ENCODE measurements at regions not wholly inside any gene's neighbourhood (a gene's known extent, or its start where the extent isn't known, plus 50 kb on each side); places are given as distances from the start of the nearest gene placed in this dataset.

DNA sequence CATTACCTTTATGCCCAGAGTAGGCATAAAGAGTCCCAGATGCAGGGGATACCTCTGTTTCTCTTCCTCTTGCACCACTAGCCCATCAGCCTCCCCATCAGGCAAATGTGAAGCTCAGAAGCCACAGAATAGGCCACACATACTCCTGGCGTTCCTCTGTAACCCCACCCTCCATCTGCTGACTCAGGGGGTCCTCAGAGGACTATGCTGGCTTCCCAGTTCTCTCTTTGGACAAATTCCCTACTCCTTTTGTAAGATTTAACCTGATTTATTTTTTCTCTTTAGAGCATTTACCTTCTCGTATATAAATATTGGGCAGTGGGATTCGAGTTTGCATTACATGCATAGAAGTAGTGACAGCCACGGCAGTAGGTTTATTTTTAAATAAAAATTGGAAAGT is 262.3 kb upstream of the CADM1 start:
- DNase-seq (ENCODE audit: low spot score), result no peak

DNA sequence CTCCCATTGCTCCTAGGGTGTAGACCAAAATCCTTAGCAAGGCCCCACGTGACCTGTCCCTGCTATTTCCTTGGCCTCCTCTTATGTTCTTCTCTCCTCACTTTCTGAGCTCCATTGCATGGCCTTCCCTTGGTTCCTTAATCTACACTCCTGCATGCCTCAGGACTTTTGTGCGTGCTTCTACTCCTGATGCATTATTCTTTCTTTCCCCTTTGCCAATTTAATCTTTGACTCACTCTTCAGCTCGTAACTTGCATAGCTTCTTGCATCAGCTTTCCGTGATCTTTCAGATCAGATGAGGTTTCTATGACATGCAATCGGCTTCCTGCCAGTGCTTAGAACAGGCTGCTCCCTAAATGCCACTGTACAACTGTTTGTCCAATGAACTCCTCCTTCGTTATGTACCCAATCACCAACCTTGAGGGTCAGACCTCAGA is 261.6 kb upstream of the CADM1 start:
- no peak for DNase-seq (ENCODE audit: low spot score)

DNA sequence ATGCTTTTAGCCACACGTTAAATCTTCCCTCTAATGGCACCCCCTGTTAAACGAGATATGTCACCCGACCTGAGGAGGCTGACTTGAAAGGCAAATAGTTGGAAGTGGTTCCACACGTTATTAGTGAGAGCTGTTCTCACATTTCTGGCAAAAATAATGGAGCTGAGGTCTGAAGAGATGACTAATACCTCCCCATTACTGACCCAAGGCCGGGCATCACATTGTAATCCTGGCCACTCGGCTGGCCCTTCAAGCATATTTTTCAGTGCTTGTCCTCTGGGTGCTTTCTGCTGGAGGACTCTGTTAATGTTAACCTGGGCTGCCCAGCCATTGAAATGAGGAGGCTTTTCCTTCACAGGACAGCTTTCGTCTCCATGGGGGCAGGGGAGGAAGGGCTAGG is 260.0 kb upstream of the CADM1 start:
- DNase-seq (ENCODE audit: low spot score), result no peak

DNA sequence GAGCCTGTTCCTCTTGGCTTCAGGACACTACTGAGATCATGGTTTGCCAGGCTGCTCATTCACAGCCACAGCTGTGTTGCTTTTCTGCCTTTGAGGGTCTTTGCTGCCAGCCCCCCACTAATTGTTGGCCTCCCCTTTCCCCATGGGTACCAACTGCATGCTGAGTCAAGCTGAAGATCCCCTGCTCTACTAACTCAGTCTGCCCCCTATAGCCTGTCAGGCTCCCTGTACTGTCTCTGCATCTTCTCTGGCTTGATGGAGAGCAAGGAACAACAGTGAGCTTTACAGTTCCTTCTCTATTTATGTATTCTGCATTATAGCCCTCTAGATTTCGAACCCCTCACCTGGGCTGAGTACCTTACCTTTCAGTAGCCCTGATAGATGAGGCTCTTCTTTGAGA is 257.6 kb upstream of the CADM1 start:
- DNase-seq (ENCODE audit: low spot score), result no peak

DNA sequence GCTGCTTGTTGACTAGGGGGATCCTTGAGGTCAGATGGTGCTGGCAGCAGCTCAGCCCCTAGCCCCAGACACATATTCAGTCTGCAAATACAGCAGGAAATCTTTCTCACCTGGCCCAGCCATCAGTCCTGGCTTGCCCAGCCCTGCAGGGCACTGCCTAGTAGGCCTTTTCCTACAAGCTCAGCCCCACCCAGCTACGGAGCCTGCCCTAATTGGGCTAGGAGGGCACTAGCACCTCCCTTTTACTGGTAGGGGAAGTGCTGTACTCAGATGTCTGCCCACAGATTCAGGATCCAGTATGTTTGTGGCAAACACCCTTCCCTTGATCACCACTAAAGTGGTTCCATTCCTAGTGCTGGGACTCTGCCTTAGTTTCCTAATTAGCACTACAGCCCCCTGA is 257.1 kb upstream of the CADM1 start:
- no peak for DNase-seq (ENCODE audit: low spot score)

DNA sequence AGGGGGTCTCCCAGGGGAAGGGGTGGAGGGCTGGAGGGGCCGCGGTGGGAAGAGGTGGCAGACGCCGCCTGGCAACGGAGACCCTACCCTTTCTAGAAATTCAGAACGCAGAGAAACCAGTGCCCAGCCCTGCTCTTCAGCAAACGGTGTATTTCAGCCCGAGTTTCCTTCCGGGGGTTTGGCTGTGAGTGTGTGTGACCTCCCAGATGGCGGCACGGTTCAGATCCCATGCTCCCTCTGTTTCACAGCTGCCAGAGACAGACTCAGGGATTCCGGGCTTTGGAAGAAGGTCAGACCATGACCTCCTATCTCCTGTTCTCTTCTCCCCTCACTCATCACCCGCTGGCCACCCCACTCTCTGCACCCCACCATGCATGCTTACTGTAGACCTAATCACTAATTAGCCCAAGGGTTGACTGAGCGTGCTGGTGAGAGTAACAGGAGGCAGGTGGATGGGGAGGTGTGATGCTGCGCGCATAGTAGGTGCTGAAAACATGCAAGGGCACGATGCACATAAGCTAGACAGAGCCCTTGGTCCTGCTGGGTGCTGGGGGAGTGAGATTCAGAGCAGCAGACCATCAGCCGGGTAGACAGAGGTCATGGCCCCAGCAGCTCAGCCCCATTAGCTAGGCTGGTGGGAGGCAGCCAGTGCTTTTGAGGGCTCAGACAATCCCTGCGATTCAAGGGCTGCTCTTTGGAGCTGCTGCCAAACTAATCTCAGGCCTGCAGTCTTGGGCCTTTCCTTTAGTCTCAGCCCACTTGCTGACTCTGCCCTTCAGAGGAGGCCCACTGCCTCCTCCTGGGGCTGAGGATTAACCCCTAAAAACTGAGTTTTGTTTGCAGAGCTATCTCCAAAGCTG is 256.5 kb upstream of the CADM1 start:
- DNase-seq (ENCODE audit: low spot score), result no peak

DNA sequence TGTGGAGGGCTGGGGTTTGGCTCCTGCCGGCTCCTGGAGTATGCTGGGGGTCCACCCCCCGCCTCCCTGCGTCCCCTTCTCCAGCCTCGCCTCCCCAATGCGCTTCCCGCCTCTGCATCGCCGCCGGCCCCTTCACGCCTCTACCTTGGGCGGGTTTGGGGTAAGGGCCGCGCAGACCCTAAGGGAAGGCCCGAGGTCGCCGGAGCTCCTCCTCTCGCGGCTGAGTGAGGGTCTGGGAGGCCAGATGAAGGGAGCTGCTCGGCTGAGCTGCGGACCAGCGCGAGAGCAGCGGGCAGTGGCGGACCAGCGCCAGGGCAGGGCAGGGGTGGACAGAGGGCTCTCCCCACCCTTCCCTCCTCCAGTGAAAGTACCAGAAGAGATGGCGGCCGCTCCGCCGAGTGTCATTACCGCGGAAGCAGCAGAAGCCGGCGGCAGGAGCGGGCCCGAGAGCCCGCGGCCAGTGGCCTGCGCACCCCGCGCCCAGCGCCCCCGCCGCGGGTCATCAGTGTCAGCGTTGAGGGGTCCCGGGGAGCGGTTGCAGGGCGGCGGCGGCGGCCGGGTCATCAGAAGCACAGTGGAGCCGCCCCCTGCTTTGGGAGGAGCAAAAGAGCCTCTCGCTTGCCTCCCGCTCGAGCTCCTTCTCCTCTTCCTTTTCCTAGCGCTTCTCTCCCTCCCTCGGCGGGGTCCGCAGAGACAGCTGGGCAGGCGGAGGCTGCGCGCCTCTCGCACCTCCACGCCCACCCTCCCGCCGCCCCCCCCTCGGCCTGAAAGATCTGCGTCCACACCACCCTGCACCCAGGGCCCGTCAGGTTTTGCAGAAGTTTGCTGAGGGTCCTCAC is 255.6 kb upstream of the CADM1 start:
- no peak for DNase-seq (ENCODE audit: low spot score)

DNA sequence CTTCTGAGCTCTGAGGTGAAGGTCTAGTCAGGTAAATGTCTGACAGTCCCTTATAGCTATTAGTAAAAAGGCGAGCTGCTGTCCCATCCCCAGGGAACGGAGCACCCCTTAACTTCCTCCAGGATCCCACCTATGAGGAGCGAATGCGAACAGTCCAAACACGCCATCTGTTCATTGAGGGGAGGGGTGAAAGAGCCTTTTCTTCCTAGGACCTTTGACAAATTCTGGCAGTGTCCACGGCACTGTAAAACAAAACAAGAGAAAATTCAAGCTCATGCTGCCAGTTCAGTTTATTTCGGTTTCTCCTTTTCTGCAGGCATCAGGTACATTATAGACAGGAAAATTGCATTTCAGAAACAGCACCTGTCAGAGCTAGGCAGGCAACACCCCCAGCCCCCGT is 253.8 kb upstream of the CADM1 start:
- no peak for DNase-seq (ENCODE audit: low spot score)

DNA sequence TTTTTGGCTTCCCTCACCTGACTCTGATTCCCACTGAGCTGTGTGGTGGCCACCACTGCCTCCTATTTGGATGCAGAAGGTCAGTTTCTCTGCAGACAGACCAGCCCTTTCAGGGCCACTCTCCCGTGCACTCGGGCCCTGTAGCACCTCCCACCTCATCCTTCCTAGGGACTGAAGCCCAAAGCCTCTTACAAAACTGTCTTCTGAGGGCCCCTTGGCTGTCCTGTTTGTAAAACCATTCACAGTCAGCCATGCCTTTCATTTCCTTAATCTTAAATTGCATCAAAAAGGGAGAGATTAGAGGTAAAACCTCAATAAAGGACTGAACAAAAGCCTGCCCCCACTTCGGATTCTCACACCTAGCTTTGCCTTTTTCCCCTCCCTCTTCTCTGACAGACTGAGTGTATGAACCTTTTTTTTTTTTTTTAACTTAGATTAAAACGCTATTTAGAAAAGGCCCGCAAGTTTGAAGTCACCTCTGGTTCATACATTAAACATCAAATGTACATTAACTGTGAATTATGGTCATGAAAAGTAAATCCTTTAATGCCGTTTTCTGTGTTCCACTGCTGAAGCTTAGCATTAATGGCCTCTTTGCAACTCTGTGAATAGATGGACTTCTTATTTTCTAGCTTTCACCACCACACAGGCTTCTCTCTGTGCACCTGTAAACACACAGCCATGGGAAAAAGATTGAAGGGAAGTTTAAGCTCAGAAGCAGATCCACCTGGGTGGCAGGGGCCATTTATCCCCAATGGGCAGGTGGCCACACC is 247.2 kb upstream of the CADM1 start:
- no peak for DNase-seq (ENCODE audit: low spot score)

DNA sequence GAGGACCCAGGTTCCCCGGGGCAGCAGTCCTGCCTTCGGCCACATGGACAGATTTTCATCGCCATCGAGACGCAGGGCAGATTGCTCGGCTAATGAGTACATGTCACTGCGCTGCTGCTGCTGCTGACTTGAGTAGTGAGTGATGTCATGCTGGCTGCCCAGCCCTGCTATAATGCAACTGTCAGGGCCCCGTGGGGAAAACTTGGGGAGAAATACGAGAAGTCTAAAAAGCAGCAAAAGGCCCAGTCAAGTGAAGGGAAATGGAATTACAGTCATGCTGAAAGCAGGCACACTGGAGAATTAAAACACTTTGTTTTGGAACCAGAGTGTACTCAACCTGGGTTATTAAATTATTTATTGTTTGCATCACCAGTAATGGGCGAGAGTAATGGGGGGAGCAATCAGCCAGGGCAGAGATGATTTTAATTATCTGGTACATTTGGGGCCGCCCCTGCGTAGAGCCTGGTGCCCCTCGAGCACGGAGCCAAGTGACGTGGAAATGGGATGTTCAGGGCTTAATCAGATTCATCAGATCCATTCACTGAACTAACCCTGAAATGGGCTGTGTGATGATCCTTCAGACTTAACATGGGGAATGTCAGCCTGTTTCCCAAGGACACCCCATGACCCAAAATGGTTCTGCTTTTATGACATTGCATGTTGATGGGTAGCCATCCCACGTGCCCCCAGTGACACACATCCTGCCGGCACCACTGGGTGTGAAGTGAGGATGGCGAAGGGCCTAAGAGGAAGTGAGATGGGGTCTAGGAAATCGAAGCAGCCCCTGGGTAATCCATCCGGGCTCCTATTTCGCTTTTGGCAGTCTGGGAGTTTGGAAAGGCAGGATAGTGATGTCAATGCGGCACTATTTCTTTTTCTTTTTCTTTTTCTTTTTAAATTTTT is 241.6 kb upstream of the CADM1 start:
- no peak for DNase-seq (ENCODE audit: low spot score)

DNA sequence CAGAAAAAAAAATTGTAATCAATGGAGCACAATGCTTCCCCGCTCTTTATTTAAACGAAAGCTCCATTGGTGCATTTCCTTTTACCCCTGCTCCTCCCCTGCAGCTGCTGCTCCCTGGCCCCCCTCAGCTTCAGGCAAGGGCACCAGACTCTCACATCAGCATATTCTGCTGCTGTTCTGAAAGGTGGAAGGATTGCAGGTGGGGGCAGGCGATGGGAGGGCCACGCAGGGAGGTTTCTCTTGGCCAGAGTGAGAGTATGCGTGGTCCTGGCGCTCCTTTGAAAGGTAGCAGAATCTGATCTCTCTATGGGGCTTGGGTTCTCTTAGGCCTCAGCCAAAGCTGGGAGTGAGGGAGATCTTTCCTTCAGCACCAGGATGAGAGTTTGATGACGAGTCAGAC is 240.9 kb upstream of the CADM1 start:
- no peak for DNase-seq (ENCODE audit: low spot score)

DNA sequence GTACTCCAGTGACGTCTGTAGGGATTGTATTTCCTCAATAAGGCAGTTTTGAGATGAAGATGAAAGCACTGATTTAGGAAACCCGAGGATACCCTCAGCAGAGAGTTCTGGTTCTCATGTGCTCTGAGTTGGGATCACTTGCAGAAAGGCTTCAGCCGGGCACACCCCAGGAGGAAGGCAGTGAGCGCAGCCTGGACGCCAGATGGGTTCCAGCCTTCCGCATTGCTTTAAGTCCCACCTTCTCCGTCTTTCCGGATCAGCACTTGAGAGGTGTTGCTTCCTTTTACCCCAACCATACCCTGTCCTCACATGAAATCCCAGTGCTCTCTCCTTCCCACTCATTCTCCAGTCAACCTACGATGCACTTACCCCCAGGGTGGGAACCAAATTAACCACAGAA is 239.5 kb upstream of the CADM1 start:
- no peak for DNase-seq (ENCODE audit: low spot score)

DNA sequence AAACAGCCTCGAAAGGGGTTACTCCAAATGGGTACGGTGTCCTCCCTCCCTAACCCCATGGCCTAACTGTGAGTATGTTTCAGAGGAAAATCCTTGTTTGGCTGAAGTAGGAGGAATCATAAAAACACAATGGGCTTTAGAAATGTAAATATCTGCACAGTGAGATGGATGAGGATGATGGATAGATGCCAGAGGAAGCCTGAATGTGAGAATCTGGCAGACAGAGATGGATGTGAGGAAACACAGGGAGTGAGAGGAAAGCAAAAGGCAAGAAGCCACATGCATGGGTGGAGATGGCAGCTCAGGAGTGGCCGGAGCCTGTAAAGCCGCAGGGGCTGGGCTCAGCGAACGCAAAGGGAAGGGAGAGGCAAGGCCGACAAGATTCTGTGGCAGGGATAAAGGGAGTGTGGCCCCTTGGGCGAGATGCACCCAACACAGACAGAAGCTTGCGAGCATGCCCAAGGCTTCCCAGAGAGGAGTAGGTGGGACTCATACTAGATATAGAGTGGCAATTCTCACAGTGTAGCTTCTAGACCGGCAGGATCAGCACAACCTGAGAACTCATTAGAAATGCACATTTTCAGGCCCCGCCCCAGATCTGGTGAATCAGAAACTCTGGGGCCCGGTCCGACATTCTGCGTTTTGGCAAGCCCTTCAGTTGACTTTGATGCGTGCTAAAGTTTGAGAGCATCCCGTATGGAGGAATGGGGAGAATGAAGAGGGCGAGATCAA is 237.3 kb upstream of the CADM1 start:
- DNase-seq (ENCODE audit: low spot score), result no peak

DNA sequence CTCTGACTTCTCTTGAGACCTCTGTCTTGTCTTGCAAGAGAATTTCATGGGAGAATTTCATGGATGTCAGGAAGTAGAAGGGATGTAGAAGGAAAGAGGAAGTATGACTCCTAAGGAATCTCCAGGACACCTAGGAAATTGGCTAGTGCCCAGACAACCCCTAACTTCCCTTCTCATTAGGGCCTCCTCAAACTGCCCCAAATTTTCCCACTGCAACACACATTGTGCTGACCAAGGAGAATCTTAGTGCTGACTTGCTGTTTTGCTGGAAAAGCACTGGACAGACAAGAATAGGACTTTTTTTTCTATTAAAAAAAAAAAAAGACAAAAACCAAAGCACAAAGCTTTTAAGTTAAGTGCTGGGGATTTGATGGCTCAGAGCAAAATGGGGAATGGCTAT is 236.1 kb upstream of the CADM1 start:
- no peak for DNase-seq (ENCODE audit: low spot score)

DNA sequence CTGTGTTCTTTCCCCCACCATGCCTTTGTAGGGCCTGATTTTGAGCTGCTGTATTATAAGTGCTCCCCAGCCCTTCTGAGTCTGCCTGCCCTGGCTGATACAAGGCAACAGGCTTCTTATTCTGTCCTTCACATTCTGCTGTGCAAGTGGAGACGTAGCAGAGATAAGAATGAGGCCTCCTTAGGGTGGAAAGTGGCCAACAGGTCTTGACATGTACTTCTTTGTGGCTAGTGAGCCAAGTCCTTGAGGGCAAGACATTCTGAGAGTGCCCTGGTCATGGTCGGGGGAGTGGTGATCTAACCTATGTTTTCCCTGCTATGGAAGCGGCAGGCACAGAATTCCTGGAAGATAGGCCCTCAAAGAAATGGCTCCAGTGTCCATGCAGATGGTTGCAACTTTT is 235.7 kb upstream of the CADM1 start:
- DNase-seq (ENCODE audit: low spot score), result no peak

DNA sequence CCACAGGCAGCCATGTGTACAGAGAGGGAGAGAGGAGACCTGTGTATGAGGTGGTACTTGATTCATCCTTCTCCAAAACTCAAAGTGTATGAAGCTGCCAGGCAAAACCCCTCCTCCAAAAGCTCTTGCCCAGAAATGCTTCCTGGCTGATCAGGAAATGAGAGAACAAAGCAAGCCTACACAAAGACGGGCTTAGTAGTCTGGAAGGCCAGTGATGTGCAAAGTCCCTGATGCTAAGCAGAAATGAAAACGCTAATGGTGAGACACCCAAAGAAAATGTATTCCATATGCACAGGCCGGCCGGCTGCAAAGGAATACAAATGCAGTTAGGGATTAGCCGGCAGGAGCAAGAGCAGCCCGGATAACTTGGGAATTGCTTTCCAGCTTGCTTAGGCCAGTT is 234.9 kb upstream of the CADM1 start:
- no peak for DNase-seq (ENCODE audit: low spot score)

DNA sequence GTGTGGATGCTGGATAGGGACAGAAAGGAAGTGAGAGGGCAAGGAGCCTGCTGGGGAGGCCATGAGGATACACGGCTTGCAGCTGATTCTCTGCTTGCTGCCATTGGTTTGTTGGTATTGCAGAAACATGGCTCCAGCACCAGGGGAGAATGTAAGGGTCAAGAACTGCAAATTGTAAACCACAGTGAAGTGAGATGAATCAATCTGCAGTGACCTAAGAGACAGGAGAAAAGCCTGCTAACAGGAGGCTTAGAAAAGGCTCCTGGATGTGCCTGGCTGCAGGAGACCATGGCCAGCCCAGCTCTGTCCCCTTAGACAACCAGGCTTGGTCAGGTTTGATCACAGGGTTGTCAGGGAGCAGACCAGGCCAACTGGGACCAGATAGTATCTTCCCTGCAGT is 233.7 kb upstream of the CADM1 start:
- DNase-seq (ENCODE audit: low spot score), result no peak

DNA sequence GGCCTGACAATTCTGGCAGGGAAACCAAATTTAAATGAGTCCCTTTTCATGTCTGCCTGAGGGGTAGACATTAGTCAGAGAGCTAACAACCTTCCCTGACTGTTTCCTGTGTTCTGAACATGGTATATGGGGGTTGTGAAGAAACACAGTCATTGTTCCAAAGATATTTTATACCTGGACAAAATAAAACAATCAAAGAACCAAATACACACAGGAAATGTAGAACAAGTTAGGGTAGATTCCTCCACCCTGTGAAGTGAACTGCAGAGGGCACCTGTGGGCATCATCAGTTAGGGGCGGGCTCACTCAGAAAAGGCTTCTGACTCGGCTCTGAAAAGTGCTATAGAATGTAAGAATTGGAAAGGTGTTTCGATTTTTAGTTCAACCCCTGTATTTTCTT is 231.9 kb upstream of the CADM1 start:
- no peak for DNase-seq (ENCODE audit: low spot score)

DNA sequence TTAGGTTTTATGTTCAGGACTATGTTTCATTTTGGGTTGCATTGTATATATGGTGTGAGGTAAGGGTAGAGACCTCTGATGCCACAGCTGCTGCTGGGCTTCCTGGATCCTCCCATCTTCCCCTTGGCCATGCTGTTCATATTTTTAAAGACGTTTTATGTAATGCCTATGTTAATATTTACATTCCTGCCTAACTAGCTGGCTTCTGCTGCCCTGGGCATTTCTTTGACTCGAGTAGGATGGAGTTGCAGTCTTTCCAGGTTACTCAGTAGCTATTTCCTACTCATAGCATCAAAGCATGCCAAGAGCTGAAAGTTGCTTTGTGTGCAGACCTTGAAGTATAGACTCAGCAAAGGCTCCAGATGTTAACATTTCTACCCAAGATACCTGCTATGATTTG is 220.5 kb upstream of the CADM1 start:
- no peak for DNase-seq (ENCODE audit: low spot score)

DNA sequence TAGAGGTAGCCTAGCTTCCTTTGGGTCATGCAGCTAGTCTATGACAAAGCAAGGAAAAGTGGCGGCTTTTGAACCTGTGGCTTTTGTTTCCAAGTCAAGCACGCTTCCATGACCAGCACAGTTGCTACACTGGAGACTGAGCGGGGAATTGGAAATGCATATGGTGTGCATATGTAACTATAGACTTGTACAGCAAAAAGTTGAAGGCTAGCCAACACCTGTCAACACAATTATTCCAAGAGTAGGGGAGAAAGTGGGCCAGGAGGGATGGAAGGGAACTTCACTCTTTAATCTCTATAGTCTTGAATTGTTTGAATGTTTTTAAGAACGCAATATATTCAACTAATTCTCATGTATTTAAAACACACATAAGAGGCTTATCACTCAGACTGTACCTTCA is 218.5 kb upstream of the CADM1 start:
- DNase-seq (ENCODE audit: low spot score), result no peak

Data from HuH-7.5 (cell line).